Stomach (tissue), 8 donors: ENCODE measurements at regions not wholly inside any gene's neighbourhood (a gene's known extent, or its start where the extent isn't known, plus 50 kb on each side); places are given as distances from the start of the nearest gene placed in this dataset.

Experiments used
- DNase-seq, 2 donors: peaks; one replicate each; pipeline versions ENCODE4 v3.0.0 to v3.0.0-alpha.2; 2013 to 2019
- H3K27ac ChIP-seq, 5 donors: fragments of 200-600 bp in 4 of 5; sonication (generic) in 4 of 5; one replicate each; pipeline ENCODE4 v1.5.1; 2013 to 2019; ENCODE audit warnings: mild to moderate bottlenecking in 1 of 5, moderate library complexity in 1 of 5
- H3K27me3 ChIP-seq, 3 donors: fragments of 200-600 bp; sonication (generic); one replicate each; pipeline ENCODE4 v1.5.1; 2017 to 2019; ENCODE audit warnings: mixed run types in 1 of 3
- H3K36me3 ChIP-seq, 4 donors: fragments of 200-600 bp; sonication (generic); 1 replicate in 3 of 4; 2 replicates in 1 of 4; pipeline ENCODE4 v1.5.1; 2016 to 2019
- H3K4me1 ChIP-seq, 4 donors: fragments of 200-600 bp; sonication (generic); one replicate each; pipeline ENCODE4 v1.5.1; 2016 to 2019
- H3K4me3 ChIP-seq, 4 donors: fragments of 200-600 bp; sonication (generic) in 3 of 4; one replicate each; pipeline ENCODE4 v1.5.1; 2016 to 2019; ENCODE audit warnings: mild to moderate bottlenecking in 1 of 4
- H3K9me3 ChIP-seq, 4 donors: fragments of 200-600 bp; sonication (generic); one replicate each; pipeline ENCODE4 v1.5.1; 2016 to 2019
- CTCF ChIP-seq, 7 experiments: fragments of 450-650 bp in 4 of 7; fragments of 200-600 bp in 3 of 7; sonication (generic) in 3 of 7; IDR thresholded peaks; one replicate each; pipeline ENCODE4 v1.5.1; 2016 to 2019; ENCODE audit warnings: antibody characterized with exemption in 7 of 7, control low read depth in 2 of 7, mild to moderate bottlenecking in 1 of 7
- EP300 ChIP-seq: sonication (generic); formaldehyde crosslinking; IDR thresholded peaks from one replicate; pipeline ENCODE4 v1.6.1; 2017; ENCODE audit warnings: antibody characterized with exemption
- POLR2A ChIP-seq, 4 donors: fragments of 450-650 bp; IDR thresholded peaks; one replicate each; pipeline ENCODE4 v1.6.1; 2016; ENCODE audit warnings: antibody characterized with exemption in 4 of 4, control low read depth in 2 of 4, mild to moderate bottlenecking in 1 of 4, moderate library complexity in 1 of 4
- POLR2AphosphoS5 ChIP-seq, 3 donors: sonication (generic); formaldehyde crosslinking; IDR thresholded peaks; one replicate each; pipeline ENCODE4 v1.6.1; 2016; ENCODE audit warnings: antibody characterized with exemption in 3 of 3
- WGBS, 5 donors: extraction: QIAGEN DNeasy Blood & Tissue Kit in 3 of 5; methylation state at CpG; one replicate each; pipeline versions ENCODE4 v1.1.5 to v1.1.7; 2013 to 2018; 5-methylcytosine and 5-hydroxymethylcytosine counted together
- intact Hi-C: fragments of 100-400 bp; cut with DNase I; formaldehyde crosslinking; loops from one replicate; pipeline ENCODE4 v1.15.1; 2023; ENCODE audit warnings: low total_unique reads
- donor health status: healthy with polysubstance abuse.
- donor health status: Bipolar disorder and iron deficiency.
- donor health status: healthy.

GRCh38 chr3:167100651-167101050 is 279.4 kb downstream of the ZBBX start:
- DNase-seq = no peak
- no peak overlapping the region for H3K27ac ChIP-seq
- H3K4me3 ChIP-seq = no peak overlapping the region
- no peaks in the 10 kb centered on the region for H3K27me3 ChIP-seq
- no peaks in the 10 kb centered on the region for H3K9me3 ChIP-seq
- intact Hi-C loops = no loop called here
- H3K4me1 ChIP-seq = no peaks in the 10 kb centered on the region
- no peaks in the 10 kb centered on the region for H3K36me3 ChIP-seq
- WGBS, 5 donors = 64 to 73% (median 68%) methylated on average over 1 of the region's 1 CpG
- TF ChIP-seq EP300 (no peak), POLR2A (IDR thresholded peaks at IDR 0.05) (no peak), CTCF (IDR thresholded peaks at IDR 0.05) (no peak), POLR2AphosphoS5 (IDR thresholded peaks at IDR 0.05) (no peak)

GRCh38 chr3:167100200-167100599 is 279.9 kb downstream of the ZBBX start:
- no peak overlapping the region for H3K4me3 ChIP-seq
- intact Hi-C loops = no loop called here
- no peak for DNase-seq
- no peaks in the 10 kb centered on the region for H3K9me3 ChIP-seq
- WGBS, 5 donors = 79 to 94% (median 91%) methylated on average over 2 of the region's 2 CpGs
- no peak for TF ChIP-seq CTCF (IDR thresholded peaks at IDR 0.05)
- no peak for TF ChIP-seq EP300
- no peak for TF ChIP-seq POLR2AphosphoS5 (IDR thresholded peaks at IDR 0.05)
- TF ChIP-seq POLR2A (IDR thresholded peaks at IDR 0.05) = no peak
- H3K4me1 ChIP-seq = no peaks in the 10 kb centered on the region
- no peaks in the 10 kb centered on the region for H3K27me3 ChIP-seq
- no peaks in the 10 kb centered on the region for H3K36me3 ChIP-seq
- H3K27ac ChIP-seq = no peak overlapping the region

GRCh38 chr3:167095976-167096375 is 284.1 kb downstream of the ZBBX start:
- Histone ChIP-seq H3K27me3 (no peaks in the 10 kb centered on the region), H3K27ac (no peak overlapping the region), H3K4me3 (no peak overlapping the region), H3K4me1 (no peaks in the 10 kb centered on the region), H3K36me3 (no peaks in the 10 kb centered on the region), H3K9me3 (no peaks in the 10 kb centered on the region)
- intact Hi-C loops = no loop called here
- no peak for DNase-seq
- WGBS, 5 donors = 43 to 67% (median 55%) methylated on average over 2 of the region's 2 CpGs
- TF ChIP-seq POLR2A (IDR thresholded peaks at IDR 0.05) (no peak), EP300 (no peak), POLR2AphosphoS5 (IDR thresholded peaks at IDR 0.05) (no peak), CTCF (IDR thresholded peaks at IDR 0.05) (no peak)

- TF ChIP-seq CTCF (IDR thresholded peaks at IDR 0.05) = no peak
- no peak for TF ChIP-seq POLR2A (IDR thresholded peaks at IDR 0.05)
- no peak for TF ChIP-seq POLR2AphosphoS5 (IDR thresholded peaks at IDR 0.05)
- no peak for TF ChIP-seq EP300
- no peaks in the 10 kb centered on the region for H3K36me3 ChIP-seq
- H3K4me3 ChIP-seq = no peak overlapping the region
- H3K27me3 ChIP-seq = no peaks in the 10 kb centered on the region
- H3K9me3 ChIP-seq = no peaks in the 10 kb centered on the region
- DNase-seq = no peak
- no peaks in the 10 kb centered on the region for H3K4me1 ChIP-seq
- H3K27ac ChIP-seq = no peak overlapping the region
- intact Hi-C loops = no loop called here
Observed at GRCh38 chr3:167094632-167095031, 285.5 kb downstream of the ZBBX start.

GRCh38 chr3:167091226-167091625 is 288.9 kb downstream of the ZBBX start:
- H3K27ac ChIP-seq = no peak overlapping the region
- no peaks in the 10 kb centered on the region for H3K36me3 ChIP-seq
- 21 to 42% (median 30%) methylated on average over 2 of the region's 2 CpGs for WGBS, 5 donors
- intact Hi-C loops = no loop called here
- no peaks in the 10 kb centered on the region for H3K27me3 ChIP-seq
- no peak for DNase-seq
- H3K4me3 ChIP-seq = no peak overlapping the region
- no peaks in the 10 kb centered on the region for H3K4me1 ChIP-seq
- H3K9me3 ChIP-seq = no peaks in the 10 kb centered on the region
- TF ChIP-seq POLR2AphosphoS5 (IDR thresholded peaks at IDR 0.05) (no peak), CTCF (IDR thresholded peaks at IDR 0.05) (no peak), POLR2A (IDR thresholded peaks at IDR 0.05) (no peak), EP300 (no peak)
